Nephron (organoid): ENCODE measurements at regions not wholly inside any gene's neighbourhood (a gene's known extent, or its start where the extent isn't known, plus 50 kb on each side); places are given as distances from the start of the nearest gene placed in this dataset.

Source experiments
- H3K27ac Mint-ChIP-seq, 3 experiments: 2 replicates each; pipeline ENCODE4 v1.8.0; 2020; ENCODE audit warnings: mixed read lengths in 3 of 3, mild to moderate bottlenecking in 2 of 3, moderate library complexity in 1 of 3
- H3K27me3 Mint-ChIP-seq: 2 replicates; pipeline ENCODE4 v1.8.0; 2021; ENCODE audit warnings: low read depth, mild to moderate bottlenecking, moderate library complexity, mixed read lengths
- H3K36me3 Mint-ChIP-seq: 2 replicates; pipeline ENCODE4 v1.8.0; 2020; ENCODE audit warnings: low read depth, mixed read lengths
- H3K4me1 Mint-ChIP-seq: 2 replicates; pipeline ENCODE4 v1.8.0; 2020; ENCODE audit warnings: mixed read lengths
- H3K4me3 Mint-ChIP-seq, 3 experiments: 2 replicates each; pipeline ENCODE4 v1.8.0; 2020; ENCODE audit warnings: mild to moderate bottlenecking in 3 of 3, mixed read lengths in 3 of 3, moderate library complexity in 2 of 3
- H3K9me3 Mint-ChIP-seq: 2 replicates; pipeline ENCODE4 v1.8.0; 2020; ENCODE audit warnings: mixed read lengths
- CTCF ChIP-seq, 3 experiments: fragments of 200-600 bp; sonication (generic); IDR thresholded peaks; one replicate each; pipeline ENCODE4 v1.5.0; 2021; ENCODE audit warnings: antibody characterized with exemption in 3 of 3; ENCODE audit not compliant: unreplicated experiment in 3 of 3

- TF ChIP-seq CTCF (IDR thresholded peaks at IDR 0.05; ENCODE audit: unreplicated experiment in 3 of 3) = no peak
- Mint-ChIP-seq H3K4me1 (peaks cover 33% of the 10 kb centered on the region), H3K27me3 (no peaks in the 10 kb centered on the region), H3K27ac (no peak overlapping the region), H3K9me3 (no peaks in the 10 kb centered on the region), H3K36me3 (no peaks in the 10 kb centered on the region), H3K4me3 (no peak overlapping the region)
These were observed 496.5 kb downstream of the PCDH19 start for GRCh38 chrX:99913611-99914010.

GRCh38 chrX:99909946-99910345 lies 500.1 kb downstream of the PCDH19 start:
- Mint-ChIP-seq H3K9me3 (no peaks in the 10 kb centered on the region), H3K4me3 (no peak overlapping the region), H3K27me3 (no peaks in the 10 kb centered on the region), H3K4me1 (peaks cover 33% of the 10 kb centered on the region), H3K27ac (no peak overlapping the region), H3K36me3 (no peaks in the 10 kb centered on the region)
- TF ChIP-seq CTCF (IDR thresholded peaks at IDR 0.05; ENCODE audit: unreplicated experiment in 3 of 3) = no peak

- H3K4me1 Mint-ChIP-seq = peaks cover 11% of the 10 kb centered on the region
- H3K4me3 Mint-ChIP-seq = peak overlapping the region in 1 of 3 experiments; percentile 42
- H3K27me3 Mint-ChIP-seq = no peaks in the 10 kb centered on the region
- peaks cover 4% of the 10 kb centered on the region for H3K9me3 Mint-ChIP-seq
- no peaks in the 10 kb centered on the region for H3K36me3 Mint-ChIP-seq
- H3K27ac Mint-ChIP-seq = peak overlapping the region in 1 of 3 experiments; percentile 25
- TF ChIP-seq CTCF (IDR thresholded peaks at IDR 0.05; ENCODE audit: unreplicated experiment in 3 of 3) = no peak
These were observed 509.0 kb downstream of the PCDH19 start for GRCh38 chrX:99901091-99901490.

GRCh38 chrX:99887918-99888317 lies 522.2 kb downstream of the PCDH19 start:
- H3K27me3 Mint-ChIP-seq = no peaks in the 10 kb centered on the region
- no peak overlapping the region for H3K4me3 Mint-ChIP-seq
- no peaks in the 10 kb centered on the region for H3K4me1 Mint-ChIP-seq
- TF ChIP-seq CTCF (IDR thresholded peaks at IDR 0.05; ENCODE audit: unreplicated experiment in 3 of 3) = no peak
- no peaks in the 10 kb centered on the region for H3K36me3 Mint-ChIP-seq
- peaks cover 13% of the 10 kb centered on the region for H3K9me3 Mint-ChIP-seq
- no peak overlapping the region for H3K27ac Mint-ChIP-seq

- Mint-ChIP-seq H3K4me1 (no peaks in the 10 kb centered on the region), H3K27ac (no peak overlapping the region), H3K27me3 (no peaks in the 10 kb centered on the region), H3K9me3 (no peaks in the 10 kb centered on the region), H3K4me3 (no peak overlapping the region), H3K36me3 (no peaks in the 10 kb centered on the region)
- TF ChIP-seq CTCF (IDR thresholded peaks at IDR 0.05; ENCODE audit: unreplicated experiment in 3 of 3) = peak in 1 of 3 experiments; percentile 24
These were observed 552.6 kb downstream of the PCDH19 start for GRCh38 chrX:99857455-99857854.

GRCh38 chrX:99833821-99834220 lies 576.3 kb downstream of the PCDH19 start:
- Mint-ChIP-seq H3K27ac (no peak overlapping the region), H3K27me3 (no peaks in the 10 kb centered on the region), H3K4me3 (no peak overlapping the region), H3K36me3 (no peaks in the 10 kb centered on the region), H3K9me3 (peaks cover 23% of the 10 kb centered on the region), H3K4me1 (no peaks in the 10 kb centered on the region)
- no peak for TF ChIP-seq CTCF (IDR thresholded peaks at IDR 0.05; ENCODE audit: unreplicated experiment in 3 of 3)
